H1 (cell line): ENCODE measurements at regions not wholly inside any gene's neighbourhood (a gene's known extent, or its start where the extent isn't known, plus 50 kb on each side); places are given as distances from the start of the nearest gene placed in this dataset.

Source experiments
- CTCF ChIA-PET: fragments of 300-600 bp; sonication (Branson Sonifier 250); formaldehyde crosslinking; loops from one replicate; lab custom pipeline; 2021; ENCODE audit not compliant: partially characterized antibody; lab: Charles Lee
- POLR2A ChIA-PET: fragments of 300-600 bp; sonication (Branson Sonifier 250); formaldehyde crosslinking; loops from one replicate; lab custom pipeline; 2021; ENCODE audit warnings: inconsistent platforms; ENCODE audit not compliant: partially characterized antibody; lab: Charles Lee
- DNase-seq, 2 experiments: peaks; one replicate each; pipeline versions ENCODE4 v3.0.0 to v3.0.0-alpha.2; 2010 to 2022; ENCODE audit warnings: low spot score in 2 of 2, low read depth in 1 of 2, mixed read lengths in 1 of 2
- FAIRE-seq: peaks from 2 replicates; lab custom pipeline; 2011; peaks lifted over from hg19 to GRCh38; lab: Jason Lieb, UNC
- H2AFZ ChIP-seq: 2 replicates; pipeline ENCODE4 v1.8.1; 2012; ENCODE audit warnings: low read length, inconsistent platforms
- H2AK5ac ChIP-seq: 2 replicates; pipeline ENCODE4 v1.6.1; 2013; ENCODE audit warnings: low read depth, low read length
- H2BK120ac ChIP-seq: replicated peaks from 2 replicates; pipeline ENCODE3; 2013; ENCODE audit warnings: low read depth, low read length, inconsistent platforms
- H2BK12ac ChIP-seq: 2 replicates; pipeline ENCODE4 v1.6.1; 2013; ENCODE audit warnings: low read depth, low read length
- H2BK15ac ChIP-seq: 2 replicates; pipeline ENCODE4 v1.6.1; 2013; ENCODE audit warnings: low read length
- H2BK20ac ChIP-seq: 2 replicates; pipeline ENCODE4 v1.6.1; 2013; ENCODE audit warnings: low read length
- H2BK5ac ChIP-seq: 2 replicates; pipeline ENCODE4 v1.6.1; 2013; ENCODE audit warnings: low read depth, low read length
- H3K14ac ChIP-seq: 2 replicates; pipeline ENCODE4 v1.6.1; 2013; ENCODE audit warnings: inconsistent platforms; ENCODE audit not compliant: insufficient read length
- H3K18ac ChIP-seq: 2 replicates; pipeline ENCODE4 v1.6.1; 2013; ENCODE audit warnings: low read length; ENCODE audit errors: extremely low read depth
- H3K23ac ChIP-seq: 2 replicates; pipeline ENCODE4 v1.6.1; 2013; ENCODE audit warnings: inconsistent platforms; ENCODE audit not compliant: insufficient read length
- H3K23me2 ChIP-seq: 2 replicates; pipeline ENCODE4 v1.6.1; 2013; ENCODE audit warnings: low read depth, low read length
- H3K27ac ChIP-seq: 2 replicates; pipeline ENCODE4 v1.6.1; 2011; ENCODE audit warnings: low read depth, low read length, inconsistent platforms
- H3K27me3 ChIP-seq, 4 experiments: replicated peaks in 1 of 4; 1 replicate in 1 of 4; 2 replicates in 3 of 4; pipeline versions ENCODE4 v1.6.1 to v1.8.1; 2011 to 2013; ENCODE audit warnings: low read length in 3 of 4, mild to moderate bottlenecking in 3 of 4, inconsistent platforms in 2 of 4, mixed read lengths in 2 of 4, moderate library complexity in 1 of 4; ENCODE audit not compliant: control insufficient read depth in 3 of 4, insufficient read depth in 3 of 4; ENCODE audit errors: extremely low read depth in 1 of 4
- H3K36me3 ChIP-seq, 4 experiments: 2 replicates each; pipeline versions ENCODE4 v1.6.1 to v1.8.1; 2011 to 2013; ENCODE audit warnings: mild to moderate bottlenecking in 4 of 4, low read length in 3 of 4, moderate library complexity in 2 of 4, control low read depth in 1 of 4, inconsistent platforms in 1 of 4; ENCODE audit not compliant: insufficient read depth in 4 of 4, control insufficient read depth in 2 of 4
- H3K4ac ChIP-seq: replicated peaks from 2 replicates; pipeline ENCODE3; 2013; ENCODE audit warnings: low read length, low read depth, mixed read lengths, inconsistent platforms; ENCODE audit not compliant: insufficient read length
- H3K4me1 ChIP-seq, 4 experiments: replicated peaks in 1 of 4; 1 replicate in 1 of 4; 2 replicates in 3 of 4; pipeline versions ENCODE4 v1.6.1 to v1.8.1; 2011 to 2013; ENCODE audit warnings: low read length in 3 of 4, inconsistent platforms in 2 of 4, mixed read lengths in 1 of 4; ENCODE audit not compliant: insufficient read depth in 4 of 4, control insufficient read depth in 3 of 4
- H3K4me2 ChIP-seq, 2 experiments: 2 replicates each; pipeline versions ENCODE4 v1.6.1 to v1.8.1; 2011 to 2013; ENCODE audit warnings: low read depth in 2 of 2, low read length in 2 of 2, control low read depth in 1 of 2, inconsistent platforms in 1 of 2, mild to moderate bottlenecking in 1 of 2; ENCODE audit not compliant: insufficient read depth in 1 of 2
- H3K4me3 ChIP-seq, 4 experiments: fragments of 200-600, 300-600 bp in 1 of 4; sonication (generic), shearing (Covaris generic), sonication (Bioruptor Twin) in 1 of 4; 2 replicates each; pipeline versions ENCODE4 v1.5.1 to v1.8.1; 2011 to 2016; ENCODE audit warnings: low read length in 4 of 4, low read depth in 3 of 4, control low read depth in 2 of 4, inconsistent platforms in 2 of 4, mild to moderate bottlenecking in 2 of 4, mixed read lengths in 1 of 4, moderate library complexity in 1 of 4; ENCODE audit not compliant: insufficient read depth in 2 of 4; ENCODE audit errors: extremely low read depth in 1 of 4
- H3K56ac ChIP-seq: replicated peaks from 2 replicates; pipeline ENCODE3; 2013; ENCODE audit warnings: low read depth, mild to moderate bottlenecking, mixed read lengths, low read length, inconsistent platforms; ENCODE audit not compliant: insufficient read length
- H3K79me1 ChIP-seq: 2 replicates; pipeline ENCODE4 v1.6.1; 2013; ENCODE audit warnings: low read depth, low read length, control low read depth
- H3K79me2 ChIP-seq, 2 experiments: 2 replicates each; pipeline versions ENCODE4 v1.6.1 to v1.8.1; 2012 to 2013; ENCODE audit warnings: low read length in 2 of 2, mild to moderate bottlenecking in 2 of 2, inconsistent platforms in 1 of 2; ENCODE audit not compliant: insufficient read depth in 2 of 2, control insufficient read depth in 1 of 2
- H3K9ac ChIP-seq, 4 experiments: replicated peaks in 1 of 4; 1 replicate in 1 of 4; 2 replicates in 3 of 4; pipeline versions ENCODE4 v1.6.1 to v1.8.1; 2011 to 2013; ENCODE audit warnings: low read depth in 3 of 4, low read length in 3 of 4, control low read depth in 2 of 4, mild to moderate bottlenecking in 2 of 4, moderate library complexity in 2 of 4, inconsistent platforms in 1 of 4; ENCODE audit errors: extremely low read depth in 1 of 4
- H3K9me3 ChIP-seq, 2 experiments: 2 replicates each; pipeline versions ENCODE4 v1.6.1 to v1.8.1; 2012 to 2013; ENCODE audit warnings: mild to moderate bottlenecking in 2 of 2, moderate library complexity in 2 of 2, control low read depth in 1 of 2, inconsistent platforms in 1 of 2, low read depth in 1 of 2, low read length in 1 of 2, mixed read lengths in 1 of 2; ENCODE audit not compliant: insufficient read depth in 2 of 2
- H4K20me1 ChIP-seq, 2 experiments: replicated peaks in 1 of 2; 2 replicates each; pipeline versions ENCODE3 to v1.8.1; 2011 to 2013; ENCODE audit warnings: inconsistent platforms in 2 of 2, low read length in 2 of 2, mild to moderate bottlenecking in 1 of 2; ENCODE audit not compliant: insufficient read depth in 2 of 2, control insufficient read depth in 1 of 2
- H4K5ac ChIP-seq: 2 replicates; pipeline ENCODE4 v1.6.1; 2013; ENCODE audit warnings: low read length, low read depth, mixed read lengths, inconsistent platforms; ENCODE audit not compliant: insufficient read length
- H4K8ac ChIP-seq: 2 replicates; pipeline ENCODE4 v1.8.0; 2013; ENCODE audit warnings: mild to moderate bottlenecking, moderate library complexity, low read length, inconsistent platforms; ENCODE audit not compliant: insufficient read depth; ENCODE audit errors: extremely low read depth
- H4K91ac ChIP-seq: replicated peaks from 2 replicates; pipeline ENCODE3; 2013; ENCODE audit warnings: low read length, mixed read lengths, inconsistent platforms; ENCODE audit not compliant: insufficient read length
- BACH1 ChIP-seq: IDR thresholded peaks from 2 replicates; pipeline ENCODE4 v1.6.1; 2012; ENCODE audit warnings: low read length, improper control_type of control experiment
- CEBPB ChIP-seq: IDR thresholded peaks from 2 replicates; pipeline ENCODE4 v1.6.1; 2012; ENCODE audit warnings: low read depth, low read length
- EP300 ChIP-seq, 2 experiments: IDR thresholded peaks; 1 replicate in 1 of 2; 2 replicates in 1 of 2; pipeline ENCODE4 v1.6.1; 2011 to 2012; ENCODE audit warnings: low read depth in 2 of 2, low read length in 2 of 2, mild to moderate bottlenecking in 2 of 2, borderline replicate concordance in 1 of 2, inconsistent platforms in 1 of 2, moderate library complexity in 1 of 2
- GTF2F1 ChIP-seq: IDR thresholded peaks from 2 replicates; pipeline ENCODE4 v1.6.1; 2012; ENCODE audit warnings: low read depth, low read length, improper control_type of control experiment, borderline replicate concordance
- HDAC2 ChIP-seq, 2 experiments: fragments of 300-600 bp in 1 of 2; sonication (generic) in 1 of 2; IDR thresholded peaks; 2 replicates each; pipeline ENCODE4 v1.6.1; 2011 to 2012; ENCODE audit warnings: low read depth in 2 of 2, low read length in 2 of 2, mild to moderate bottlenecking in 2 of 2, moderate library complexity in 2 of 2, borderline replicate concordance in 1 of 2, inconsistent platforms in 1 of 2
- JUND ChIP-seq: IDR thresholded peaks from 2 replicates; pipeline ENCODE4 v1.6.1; 2011; ENCODE audit warnings: mild to moderate bottlenecking, improper control_type of control experiment, low read length
- KDM1A ChIP-seq: fragments of 200-600, 300-600 bp; sonication (generic); IDR thresholded peaks from 2 replicates; pipeline ENCODE4 v1.7.1; 2016; ENCODE audit warnings: mild to moderate bottlenecking, low read length, borderline replicate concordance
- PHF8 ChIP-seq: fragments of 200-600 bp; sonication (generic); conservative IDR thresholded peaks from 2 replicates; pipeline ENCODE4 v1.7.1; 2012; ENCODE audit warnings: low read depth, mild to moderate bottlenecking, inconsistent platforms, low read length, moderate library complexity
- RBBP5 ChIP-seq: IDR thresholded peaks from 2 replicates; pipeline ENCODE4 v1.7.1; 2012; ENCODE audit warnings: low read depth, mild to moderate bottlenecking, inconsistent platforms, low read length, moderate library complexity, borderline replicate concordance
- RFX5 ChIP-seq: IDR thresholded peaks from 2 replicates; pipeline ENCODE4 v1.6.1; 2011; ENCODE audit warnings: low read depth, low read length, improper control_type of control experiment, borderline replicate concordance
- SIX5 ChIP-seq: IDR thresholded peaks from 2 replicates; pipeline ENCODE4 v1.6.1; 2011; ENCODE audit warnings: mild to moderate bottlenecking, low read depth, low read length
- SP1 ChIP-seq: IDR thresholded peaks from 2 replicates; pipeline ENCODE4 v1.6.1; 2011; ENCODE audit warnings: low read depth, low read length
- SRF ChIP-seq: IDR thresholded peaks from 2 replicates; pipeline ENCODE4 v1.6.1; 2011; ENCODE audit warnings: mild to moderate bottlenecking, low read depth, low read length, moderate library complexity
- SUZ12 ChIP-seq: fragments of 200-600 bp; sonication (generic); IDR thresholded peaks from 2 replicates; pipeline ENCODE4 v1.6.1; 2012; ENCODE audit warnings: mild to moderate bottlenecking, inconsistent platforms, low read length, moderate library complexity, mixed read lengths
- WGBS, 2 experiments: shearing (Covaris generic) in 1 of 2; methylation state at CpG; one replicate each; pipeline versions ENCODE4 v1.1.6 to v1.1.7; 2013 to 2015; ENCODE audit warnings: low lambda C conversion rate in 2 of 2, mixed read lengths in 2 of 2, inconsistent platforms in 1 of 2, low coverage in 1 of 2, missing lambda C conversion rate in 1 of 2; ENCODE audit not compliant: insufficient replicate concordance in 2 of 2, insufficient coverage in 1 of 2, insufficient read length in 1 of 2; ENCODE audit errors: extremely low coverage in 1 of 2, missing lambda C conversion rate in 1 of 2; 5-methylcytosine and 5-hydroxymethylcytosine counted together

- Histone ChIP-seq H3K14ac (no peak overlapping the region), H3K23me2 (no peaks in the 10 kb centered on the region), H2BK15ac (no peak overlapping the region), H3K27me3 (no peaks in the 10 kb centered on the region), H3K23ac (no peak overlapping the region), H3K79me2 (no peaks in the 10 kb centered on the region), H3K18ac (no peak overlapping the region), H4K91ac (no peak overlapping the region), H3K4me3 (no peak overlapping the region), H3K36me3 (no peaks in the 10 kb centered on the region), H2BK20ac (no peak overlapping the region), H3K56ac (no peak overlapping the region), H3K79me1 (no peaks in the 10 kb centered on the region), H3K9ac (no peak overlapping the region), H4K8ac (no peak overlapping the region), H2AFZ (no peak overlapping the region), H4K5ac (no peak overlapping the region), H3K27ac (no peak overlapping the region), H2BK5ac (no peak overlapping the region), H2BK12ac (no peak overlapping the region), H3K4me2 (no peak overlapping the region), H3K4me1 (no peaks in the 10 kb centered on the region), H4K20me1 (no peaks in the 10 kb centered on the region), H2BK120ac (no peak overlapping the region), H3K4ac (no peak overlapping the region), H3K9me3 (no peaks in the 10 kb centered on the region), H2AK5ac (no peak overlapping the region)
- ChIA-PET CTCF (no interaction called here), POLR2A (no interaction called here)
- FAIRE-seq (no peak), DNase-seq (no peak)
- WGBS, 2 experiments: 97% methylated on average over 2 of the region's 2 CpGs; no CpG with 5 or more reads in 1 of the 2 experiments
- TF ChIP-seq HDAC2 (IDR thresholded peaks at IDR 0.05; ENCODE audit: borderline replicate concordance in 1 of 2, low read depth in 2 of 2, low read length in 2 of 2) (no peak), EP300 (IDR thresholded peaks at IDR 0.05; ENCODE audit: borderline replicate concordance in 1 of 2, low read depth in 2 of 2, low read length in 2 of 2) (no peak), SUZ12 (no peak), CEBPB (no peak), PHF8 (no peak), BACH1 (no peak), SP1 (no peak), GTF2F1 (no peak), SRF (no peak), RBBP5 (no peak), SIX5 (no peak), RFX5 (no peak), JUND (no peak), KDM1A (no peak)
These were observed 442.7 kb upstream of the NOVA1 start for GRCh38 chr14:27040552-27040951.
